GM23248 (cell line): ENCODE measurements at regions not wholly inside any gene's neighbourhood (a gene's known extent, or its start where the extent isn't known, plus 50 kb on each side); places are given as distances from the start of the nearest gene placed in this dataset.

Source experiments
- EZH2 ChIP-seq: fragments of 200-600 bp; sonication (generic); IDR thresholded peaks from 2 replicates; pipeline ENCODE4 v1.6.1; 2018; ENCODE audit warnings: antibody characterized with exemption, mild to moderate bottlenecking; ENCODE audit not compliant: insufficient read depth, poor library complexity, severe bottlenecking
- EZH2phosphoT487 ChIP-seq: fragments of 200-600 bp; sonication (generic); IDR thresholded peaks from 2 replicates; pipeline ENCODE4 v1.6.1; 2018; ENCODE audit warnings: antibody characterized with exemption, moderate library complexity, mild to moderate bottlenecking, low read depth; ENCODE audit not compliant: insufficient read depth

GRCh38 chr2:236698016-236698627, 128.5 kb downstream of the ACKR3 start:
- TF ChIP-seq EZH2 (no peak), EZH2phosphoT487 (no peak)
